ENCODE measurements at regions not wholly inside any gene's neighbourhood (a gene's known extent, or its start where the extent isn't known, plus 50 kb on each side); places are given as distances from the start of the nearest gene placed in this dataset.

GRCh38 chr6:74979065-74979766, 226.6 kb downstream of the COL12A1 start:
- BruUV-seq (replicated peaks) = no TSS peak
- DNase-seq (ENCODE audit: low spot score) (no peak), ATAC-seq (no peak), FAIRE-seq (no peak)
- Histone ChIP-seq H3K79me2 (ENCODE audit: insufficient read depth, low read length) (no peaks in the 10 kb centered on the region), H3K27ac (ENCODE audit: extremely low read length, insufficient read depth, low read length) (no peak overlapping the region), H4K20me1 (ENCODE audit: insufficient read depth, low read length) (no peaks in the 10 kb centered on the region), H3K4me3 (replicated peaks in 1 of 3; ENCODE audit: insufficient read depth in 1 of 3, low read depth in 2 of 3, low read length in 3 of 3) (no peak overlapping the region), H3K4me1 (ENCODE audit: insufficient read depth, low read length) (no peaks in the 10 kb centered on the region), H3K9me3 (ENCODE audit: low read length) (no peaks in the 10 kb centered on the region), H3K27me3 (ENCODE audit: control insufficient read depth in 1 of 2, insufficient read depth in 2 of 2, low read length in 2 of 2) (no peaks in the 10 kb centered on the region), H2AFZ (ENCODE audit: low read length) (no peak overlapping the region), H3K9ac (ENCODE audit: insufficient read depth, low read depth, low read length) (no peak overlapping the region), H3K36me3 (replicated peaks in 1 of 2; ENCODE audit: control insufficient read depth in 1 of 2, insufficient read depth in 2 of 2, low read length in 2 of 2) (no peaks in the 10 kb centered on the region), H3K4me2 (ENCODE audit: low read depth, low read length) (no peak overlapping the region)
- intact Hi-C loops (cut with micrococcal nuclease; ENCODE audit: unreplicated experiment) = no loop called here
- CTCF ChIA-PET (ENCODE audit: low intra/inter-chr PET ratio, low total read pairs) = no interaction called here
- 17% methylated on average over 7 of the region's 7 CpGs for WGBS (ENCODE audit: low lambda C conversion rate)
- in situ Hi-C loops (cut with HindIII; ENCODE audit: extremely low pct_ligation_motif_present, low pct_unique_long_range_greater_than_20kb) = no loop called here
- TF ChIP-seq GATAD1 (CRISPR knock-in tag; IDR thresholded peaks at IDR 0.05) (no peak), ELF1 (CRISPR knock-in tag; IDR thresholded peaks at IDR 0.05) (no peak)
- POLR2A ChIA-PET = no interaction called here

GRCh38 chr6:74976701-74977100, 229.2 kb downstream of the COL12A1 start:
- DNase-seq (ENCODE audit: low spot score) = no peak
- ATAC-seq = no peak
- Histone ChIP-seq H4K20me1 (ENCODE audit: insufficient read depth, low read length) (no peaks in the 10 kb centered on the region), H3K4me1 (ENCODE audit: insufficient read depth, low read length) (no peaks in the 10 kb centered on the region), H2AFZ (ENCODE audit: low read length) (no peak overlapping the region), H3K27me3 (ENCODE audit: control insufficient read depth in 1 of 2, insufficient read depth in 2 of 2, low read length in 2 of 2) (no peaks in the 10 kb centered on the region), H3K36me3 (replicated peaks in 1 of 2; ENCODE audit: control insufficient read depth in 1 of 2, insufficient read depth in 2 of 2, low read length in 2 of 2) (no peaks in the 10 kb centered on the region), H3K4me3 (replicated peaks in 1 of 3; ENCODE audit: insufficient read depth in 1 of 3, low read depth in 2 of 3, low read length in 3 of 3) (no peak overlapping the region), H3K4me2 (ENCODE audit: low read depth, low read length) (no peak overlapping the region), H3K79me2 (ENCODE audit: insufficient read depth, low read length) (no peaks in the 10 kb centered on the region), H3K27ac (ENCODE audit: extremely low read length, insufficient read depth, low read length) (no peak overlapping the region), H3K9ac (ENCODE audit: insufficient read depth, low read depth, low read length) (no peak overlapping the region), H3K9me3 (ENCODE audit: low read length) (no peaks in the 10 kb centered on the region)
- FAIRE-seq = no peak
- 0% methylated on average over 2 of the region's 2 CpGs for WGBS (ENCODE audit: low lambda C conversion rate)
- CTCF ChIA-PET (ENCODE audit: low intra/inter-chr PET ratio, low total read pairs) = no interaction called here
- no peak for TF ChIP-seq ZFP90 (CRISPR knock-in tag; IDR thresholded peaks at IDR 0.05; ENCODE audit: borderline replicate concordance)
- no peak for TF ChIP-seq FLYWCH1 (CRISPR knock-in tag; IDR thresholded peaks at IDR 0.05)
- BruUV-seq (replicated peaks) = no TSS peak
- in situ Hi-C loops (cut with HindIII; ENCODE audit: extremely low pct_ligation_motif_present, low pct_unique_long_range_greater_than_20kb) (no loop called here), intact Hi-C loops (cut with micrococcal nuclease; ENCODE audit: unreplicated experiment) (no loop called here)
- POLR2A ChIA-PET = no interaction called here

Data from HepG2 (cell line).